ENCODE measurements at regions not wholly inside any gene's neighbourhood (a gene's known extent, or its start where the extent isn't known, plus 50 kb on each side); places are given as distances from the start of the nearest gene placed in this dataset.

GRCh38 chr1:95558791-95559190 lies 324.8 kb downstream of the RWDD3 start:
- Histone ChIP-seq H3K36me3 (ENCODE audit: control insufficient read depth in 4 of 4, insufficient read depth in 3 of 4, low read depth in 1 of 4, low read length in 3 of 4) (no peaks in the 10 kb centered on the region), H3K4me3 (ENCODE audit: low read depth in 1 of 3, low read length in 3 of 3) (no peak overlapping the region), H3K9me3 (ENCODE audit: control insufficient read depth in 4 of 4, low read length in 3 of 4) (peaks cover 0 to 3% (median 0%) of the 10 kb centered on the region in 4 donors), H3K27ac (ENCODE audit: low read depth in 1 of 2, low read length in 2 of 2) (no peak overlapping the region), H3K27me3 (ENCODE audit: control insufficient read depth in 4 of 4, insufficient read depth in 4 of 4, low read length in 3 of 4) (no peaks in the 10 kb centered on the region), H3K4me1 (ENCODE audit: control insufficient read depth in 4 of 4, insufficient read depth in 4 of 4, low read length in 3 of 4) (no peaks in the 10 kb centered on the region), H3K9ac (ENCODE audit: low read depth in 1 of 2, low read length in 2 of 2) (no peak overlapping the region)
- TF ChIP-seq RXRA (IDR thresholded peaks at IDR 0.05), result no peak
- no peak for TF ChIP-seq ATF3 (IDR thresholded peaks at IDR 0.05)
- TF ChIP-seq MAX (IDR thresholded peaks at IDR 0.05), result no peak
- TF ChIP-seq HNF4A (conservative IDR thresholded peaks at IDR 0.05), result no peak
- no peak for TF ChIP-seq SP1 (IDR thresholded peaks at IDR 0.05)
- TF ChIP-seq EGR1 (IDR thresholded peaks at IDR 0.05; ENCODE audit: low read depth in 2 of 2), result no peak
- TF ChIP-seq NR2F2 (IDR thresholded peaks at IDR 0.05), result no peak
- TF ChIP-seq FOXA1 (IDR thresholded peaks at IDR 0.05), result no peak
- no peak for TF ChIP-seq YY1 (IDR thresholded peaks at IDR 0.05)
- TF ChIP-seq GABPA (IDR thresholded peaks at IDR 0.05 in 1 of 2, conservative IDR thresholded peaks at IDR 0.05 in 1 of 2), result no peak
- TF ChIP-seq HNF4G (IDR thresholded peaks at IDR 0.05), result no peak
- no peak for TF ChIP-seq CTCF (IDR thresholded peaks at IDR 0.05; ENCODE audit: low read depth, low read length, missing input control)
- no peak for TF ChIP-seq TAF1 (conservative IDR thresholded peaks at IDR 0.05)
- TF ChIP-seq RAD21 (IDR thresholded peaks at IDR 0.05), result no peak
- TF ChIP-seq JUND (IDR thresholded peaks at IDR 0.05), result no peak
- no peak for TF ChIP-seq FOXA2 (IDR thresholded peaks at IDR 0.05)
- no peak for TF ChIP-seq REST (IDR thresholded peaks at IDR 0.05)
- no peak for TF ChIP-seq ZBTB33 (IDR thresholded peaks at IDR 0.05)
- DNase-seq (ENCODE audit: low spot score), result no peak
- WGBS, result 85% methylated on average over 1 of the region's 1 CpG

All from liver (tissue), 8 donors.